ENCODE measurements at regions not wholly inside any gene's neighbourhood (a gene's known extent, or its start where the extent isn't known, plus 50 kb on each side); places are given as distances from the start of the nearest gene placed in this dataset.
"Not testable (repeated sequence)": the region's sequence is repeated elsewhere in the genome, so short reads cannot be mapped to it uniquely, and the experiment has no call there.

GRCh38 chr12:11980115-11980514 lies 90.6 kb upstream of the BCL2L14 start:
- no peak for DNase-seq (ENCODE audit: low read depth)

- peak; percentile 2 for DNase-seq (ENCODE audit: low read depth)
Measured at GRCh38 chr12:11981121-11981733, 89.5 kb upstream of the BCL2L14 start.

GRCh38 chr12:11984417-11984816 lies 86.3 kb upstream of the BCL2L14 start:
- no peak for DNase-seq (ENCODE audit: low read depth)

GRCh38 chr12:11986165-11986564 lies 84.6 kb upstream of the BCL2L14 start:
- DNase-seq (ENCODE audit: low read depth), result no peak

- no peak for DNase-seq (ENCODE audit: low read depth)
Measured at GRCh38 chr12:11987901-11988300, 82.8 kb upstream of the BCL2L14 start.

GRCh38 chr12:11991604-11992003 lies 79.1 kb upstream of the BCL2L14 start:
- no peak for DNase-seq (ENCODE audit: low read depth)

- no peak for DNase-seq (ENCODE audit: low read depth)
Measured at GRCh38 chr12:11992515-11992914, 78.2 kb upstream of the BCL2L14 start.

GRCh38 chr12:11998307-11998943 lies 72.3 kb upstream of the BCL2L14 start:
- not testable (repeated sequence) for DNase-seq (ENCODE audit: low read depth)

- DNase-seq (ENCODE audit: low read depth), result no peak
Measured at GRCh38 chr12:11998944-11999315, 71.8 kb upstream of the BCL2L14 start.

GRCh38 chr12:12003609-12004008 lies 67.1 kb upstream of the BCL2L14 start:
- no peak for DNase-seq (ENCODE audit: low read depth)

GRCh38 chr12:12004524-12004923 lies 66.2 kb upstream of the BCL2L14 start:
- DNase-seq (ENCODE audit: low read depth), result no peak

- DNase-seq (ENCODE audit: low read depth), result no peak
Measured at GRCh38 chr12:12007001-12007712, 63.6 kb upstream of the BCL2L14 start.

GRCh38 chr12:12007713-12008231 lies 63.0 kb upstream of the BCL2L14 start:
- no peak for DNase-seq (ENCODE audit: low read depth)

- DNase-seq (ENCODE audit: low read depth), result no peak
Measured at GRCh38 chr12:12008232-12008850, 62.4 kb upstream of the BCL2L14 start.

GRCh38 chr12:12008931-12009611 lies 61.7 kb upstream of the BCL2L14 start:
- DNase-seq (ENCODE audit: low read depth), result no peak

GRCh38 chr12:12009749-12010276 lies 60.9 kb upstream of the BCL2L14 start:
- not testable (repeated sequence) for DNase-seq (ENCODE audit: low read depth)

GRCh38 chr12:12010277-12011039 lies 60.3 kb upstream of the BCL2L14 start:
- DNase-seq (ENCODE audit: low read depth), result peak; percentile 19

GRCh38 chr12:12011880-12012260 lies 58.9 kb upstream of the BCL2L14 start:
- DNase-seq (ENCODE audit: low read depth), result no peak

GRCh38 chr12:12015073-12015685 lies 55.6 kb upstream of the BCL2L14 start:
- no peak for DNase-seq (ENCODE audit: low read depth)

- DNase-seq (ENCODE audit: low read depth), result no peak
Measured at GRCh38 chr12:12016284-12017100, 54.2 kb upstream of the BCL2L14 start.

Data from activated T-cell treated with anti-CD3 and anti-CD28 coated beads for 1 hour (primary cell).